ENCODE measurements at regions not wholly inside any gene's neighbourhood (a gene's known extent, or its start where the extent isn't known, plus 50 kb on each side); places are given as distances from the start of the nearest gene placed in this dataset.

DNA sequence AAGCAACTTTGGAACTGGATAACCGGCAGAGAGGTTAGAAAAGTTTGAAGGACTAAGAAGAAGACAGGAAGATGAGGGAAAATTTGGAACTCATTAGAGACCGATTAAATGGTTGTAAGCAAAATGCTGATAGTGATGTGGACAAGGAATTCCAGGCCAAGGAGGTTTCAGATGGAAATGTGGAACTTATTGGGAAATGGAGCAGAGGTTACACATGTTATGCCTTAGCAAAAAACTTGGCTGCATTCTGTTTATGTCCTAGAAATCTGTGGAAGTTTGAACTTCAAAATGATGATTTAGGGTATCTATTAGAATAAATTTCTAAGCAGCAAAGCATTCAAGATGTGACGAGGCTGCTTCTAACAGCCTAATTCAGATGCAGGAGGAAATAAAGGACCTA is 675.1 kb upstream of the SYT4 start:
- TF ChIP-seq SIN3A (IDR thresholded peaks at IDR 0.05; ENCODE audit: borderline replicate concordance, insufficient read depth, low read length) (no peak), TAF1 (IDR thresholded peaks at IDR 0.05; ENCODE audit: borderline replicate concordance, insufficient read depth, low read length) (no peak), FOXP2 (optimal IDR thresholded peaks at IDR 0.05; ENCODE audit: borderline replicate concordance, extremely low read depth, extremely low read length, insufficient read depth) (no peak), POLR2AphosphoS5 (IDR thresholded peaks at IDR 0.05; ENCODE audit: low read depth, low read length) (no peak)
- TF ChIP-seq, protein P1, sequence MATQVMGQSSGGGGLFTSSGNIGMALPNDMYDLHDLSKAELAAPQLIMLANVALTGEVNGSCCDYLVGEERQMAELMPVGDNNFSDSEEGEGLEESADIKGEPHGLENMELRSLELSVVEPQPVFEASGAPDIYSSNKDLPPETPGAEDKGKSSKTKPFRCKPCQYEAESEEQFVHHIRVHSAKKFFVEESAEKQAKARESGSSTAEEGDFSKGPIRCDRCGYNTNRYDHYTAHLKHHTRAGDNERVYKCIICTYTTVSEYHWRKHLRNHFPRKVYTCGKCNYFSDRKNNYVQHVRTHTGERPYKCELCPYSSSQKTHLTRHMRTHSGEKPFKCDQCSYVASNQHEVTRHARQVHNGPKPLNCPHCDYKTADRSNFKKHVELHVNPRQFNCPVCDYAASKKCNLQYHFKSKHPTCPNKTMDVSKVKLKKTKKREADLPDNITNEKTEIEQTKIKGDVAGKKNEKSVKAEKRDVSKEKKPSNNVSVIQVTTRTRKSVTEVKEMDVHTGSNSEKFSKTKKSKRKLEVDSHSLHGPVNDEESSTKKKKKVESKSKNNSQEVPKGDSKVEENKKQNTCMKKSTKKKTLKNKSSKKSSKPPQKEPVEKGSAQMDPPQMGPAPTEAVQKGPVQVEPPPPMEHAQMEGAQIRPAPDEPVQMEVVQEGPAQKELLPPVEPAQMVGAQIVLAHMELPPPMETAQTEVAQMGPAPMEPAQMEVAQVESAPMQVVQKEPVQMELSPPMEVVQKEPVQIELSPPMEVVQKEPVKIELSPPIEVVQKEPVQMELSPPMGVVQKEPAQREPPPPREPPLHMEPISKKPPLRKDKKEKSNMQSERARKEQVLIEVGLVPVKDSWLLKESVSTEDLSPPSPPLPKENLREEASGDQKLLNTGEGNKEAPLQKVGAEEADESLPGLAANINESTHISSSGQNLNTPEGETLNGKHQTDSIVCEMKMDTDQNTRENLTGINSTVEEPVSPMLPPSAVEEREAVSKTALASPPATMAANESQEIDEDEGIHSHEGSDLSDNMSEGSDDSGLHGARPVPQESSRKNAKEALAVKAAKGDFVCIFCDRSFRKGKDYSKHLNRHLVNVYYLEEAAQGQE (IDR thresholded peaks at IDR 0.05; ENCODE audit: insufficient read depth in 1 of 2, low read depth in 2 of 2, low read length in 2 of 2) = no peak

DNA sequence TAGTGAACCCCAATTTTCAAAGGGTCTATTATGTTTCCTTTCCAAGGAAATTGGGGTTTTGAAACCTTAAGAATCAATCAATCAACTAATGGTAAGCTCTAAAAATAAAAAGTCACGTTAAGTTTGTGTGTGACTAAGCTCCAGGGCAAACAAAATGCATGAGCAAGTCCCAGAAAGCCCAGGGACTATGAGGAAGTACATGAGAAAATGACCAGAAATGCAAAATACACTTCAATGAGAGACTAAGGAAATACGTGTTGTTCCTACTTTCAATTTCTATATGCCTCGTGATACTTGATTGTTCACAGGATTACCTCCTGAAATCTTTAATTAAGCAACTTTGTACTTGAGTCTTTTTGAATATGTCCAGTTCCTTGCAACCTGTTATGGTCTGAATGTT is 684.4 kb upstream of the SYT4 start:
- TF ChIP-seq TAF1 (IDR thresholded peaks at IDR 0.05; ENCODE audit: borderline replicate concordance, insufficient read depth, low read length) = no peak

DNA sequence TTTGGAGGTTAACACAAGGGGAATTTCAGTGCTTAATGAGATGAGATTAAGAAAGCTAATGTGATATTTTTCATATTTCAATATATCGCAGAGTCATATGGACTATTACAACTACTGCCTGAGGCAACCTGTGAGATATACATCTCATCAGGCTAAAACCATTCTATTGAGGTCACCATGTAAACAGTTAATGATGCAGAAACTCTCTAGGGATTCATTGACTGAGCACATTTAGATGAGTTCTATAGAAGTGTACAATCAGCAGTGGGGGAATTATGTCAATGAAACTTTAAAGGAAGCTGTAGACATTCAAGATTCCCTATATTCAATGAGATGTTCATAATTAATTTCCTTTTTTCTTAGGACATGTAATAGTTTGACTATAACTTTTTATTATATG is 687.4 kb upstream of the SYT4 start:
- TF ChIP-seq, protein P1 (IDR thresholded peaks at IDR 0.05; ENCODE audit: insufficient read depth in 1 of 2, low read depth in 2 of 2, low read length in 2 of 2) = no peak
- TF ChIP-seq TAF1 (IDR thresholded peaks at IDR 0.05; ENCODE audit: borderline replicate concordance, insufficient read depth, low read length) (no peak), FOXP2 (optimal IDR thresholded peaks at IDR 0.05; ENCODE audit: borderline replicate concordance, extremely low read depth, extremely low read length, insufficient read depth) (no peak), POLR2AphosphoS5 (IDR thresholded peaks at IDR 0.05; ENCODE audit: low read depth, low read length) (no peak), SIN3A (IDR thresholded peaks at IDR 0.05; ENCODE audit: borderline replicate concordance, insufficient read depth, low read length) (no peak)

DNA sequence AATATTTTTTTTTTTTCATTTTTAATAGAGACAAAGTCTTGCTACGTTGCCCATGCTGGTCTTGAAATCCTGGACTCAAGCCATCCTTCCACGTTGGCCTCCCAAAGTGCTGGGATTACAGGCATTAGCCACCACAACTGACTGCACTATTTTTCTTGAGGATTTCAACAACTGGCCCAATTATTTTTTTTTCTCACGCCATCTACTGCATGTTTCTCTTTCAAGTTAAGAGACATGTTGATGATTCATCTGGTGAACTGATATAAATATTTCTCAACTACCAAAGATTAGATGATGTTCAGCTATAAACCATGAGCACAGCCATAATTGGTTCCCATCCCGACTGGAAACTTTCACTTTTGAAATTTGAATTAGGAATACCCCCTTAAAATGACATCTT is 688.4 kb upstream of the SYT4 start:
- TF ChIP-seq SIN3A (IDR thresholded peaks at IDR 0.05; ENCODE audit: borderline replicate concordance, insufficient read depth, low read length) = no peak
- TF ChIP-seq TAF1 (IDR thresholded peaks at IDR 0.05; ENCODE audit: borderline replicate concordance, insufficient read depth, low read length) = no peak
- TF ChIP-seq, protein P1 (IDR thresholded peaks at IDR 0.05; ENCODE audit: insufficient read depth in 1 of 2, low read depth in 2 of 2, low read length in 2 of 2) = no peak
- no peak for TF ChIP-seq FOXP2 (optimal IDR thresholded peaks at IDR 0.05; ENCODE audit: borderline replicate concordance, extremely low read depth, extremely low read length, insufficient read depth)
- no peak for TF ChIP-seq POLR2AphosphoS5 (IDR thresholded peaks at IDR 0.05; ENCODE audit: low read depth, low read length)

DNA sequence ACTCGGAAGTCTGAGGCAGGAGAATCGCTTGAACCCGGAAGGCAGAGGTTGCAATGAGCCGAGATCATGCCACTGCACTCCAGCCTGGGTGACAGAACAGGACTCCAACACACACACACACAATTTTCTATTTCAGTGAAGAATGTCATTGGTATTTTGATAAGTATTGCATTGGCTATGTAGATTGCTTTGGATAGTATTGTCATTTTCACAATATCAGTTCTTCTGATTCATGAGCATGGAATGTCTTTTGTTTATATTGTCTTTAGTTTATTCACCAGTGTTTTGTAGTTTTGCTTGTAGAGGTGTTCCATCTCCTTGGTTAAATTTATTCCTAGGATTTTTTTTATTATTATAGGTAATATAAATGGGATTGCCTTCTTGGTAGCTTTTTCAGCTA is 693.4 kb upstream of the SYT4 start:
- no peak for TF ChIP-seq TAF1 (IDR thresholded peaks at IDR 0.05; ENCODE audit: borderline replicate concordance, insufficient read depth, low read length)
- no peak for TF ChIP-seq FOXP2 (optimal IDR thresholded peaks at IDR 0.05; ENCODE audit: borderline replicate concordance, extremely low read depth, extremely low read length, insufficient read depth)
- TF ChIP-seq SIN3A (IDR thresholded peaks at IDR 0.05; ENCODE audit: borderline replicate concordance, insufficient read depth, low read length) = no peak
- TF ChIP-seq, protein P1 (IDR thresholded peaks at IDR 0.05; ENCODE audit: insufficient read depth in 1 of 2, low read depth in 2 of 2, low read length in 2 of 2) = no peak
- no peak for TF ChIP-seq POLR2AphosphoS5 (IDR thresholded peaks at IDR 0.05; ENCODE audit: low read depth, low read length)

Measured in PFSK-1 (cell line).